HG03457 (cell line): ENCODE measurements at regions not wholly inside any gene's neighbourhood (a gene's known extent, or its start where the extent isn't known, plus 50 kb on each side); places are given as distances from the start of the nearest gene placed in this dataset.
"Not testable (repeated sequence)": the region's sequence is repeated elsewhere in the genome, so short reads cannot be mapped to it uniquely, and the experiment has no call there.

Source experiments
- ATAC-seq: cut with Tn5 transposase; IDR thresholded peaks from one replicate; pipeline ENCODE4 v1.9.1; 2021; ENCODE audit warnings: moderate number of reproducible peaks; ENCODE audit not compliant: unreplicated experiment

- ATAC-seq = no peak
Observed at GRCh38 chr2:126038861-126039260, 617.1 kb upstream of the GYPC start.

- no peak for ATAC-seq
Observed at GRCh38 chr2:126041391-126042047, 614.4 kb upstream of the GYPC start.

- ATAC-seq = no peak
Observed at GRCh38 chr2:126042089-126042488, 613.9 kb upstream of the GYPC start.

GRCh38 chr2:126048719-126049118 is 607.2 kb upstream of the GYPC start:
- no peak for ATAC-seq

- no peak for ATAC-seq
Observed at GRCh38 chr2:126049461-126049860, 606.5 kb upstream of the GYPC start.

- no peak for ATAC-seq
Observed at GRCh38 chr2:126050991-126051736, 604.8 kb upstream of the GYPC start.

- not testable (repeated sequence) for ATAC-seq
Observed at GRCh38 chr2:126051737-126052240, 604.2 kb upstream of the GYPC start.

GRCh38 chr2:126059379-126059778 is 596.6 kb upstream of the GYPC start:
- ATAC-seq = no peak

GRCh38 chr2:126085011-126085795 is 570.8 kb upstream of the GYPC start:
- ATAC-seq = no peak

GRCh38 chr2:126100962-126101361 is 555.0 kb upstream of the GYPC start:
- ATAC-seq = no peak

GRCh38 chr2:126106006-126106405 is 550.0 kb upstream of the GYPC start:
- ATAC-seq = no peak

GRCh38 chr2:126107883-126108282 is 548.1 kb upstream of the GYPC start:
- ATAC-seq = no peak

GRCh38 chr2:126115975-126116374 is 540.0 kb upstream of the GYPC start:
- ATAC-seq = no peak

GRCh38 chr2:126117886-126118285 is 538.1 kb upstream of the GYPC start:
- ATAC-seq = no peak

- ATAC-seq = no peak
Observed at GRCh38 chr2:126145752-126146151, 510.2 kb upstream of the GYPC start.

GRCh38 chr2:126154256-126154785 is 501.6 kb upstream of the GYPC start:
- no peak for ATAC-seq

- ATAC-seq = not testable (repeated sequence)
Observed at GRCh38 chr2:126160950-126161349, 495.0 kb upstream of the GYPC start.

- no peak for ATAC-seq
Observed at GRCh38 chr2:126172631-126173184, 483.2 kb upstream of the GYPC start.

GRCh38 chr2:126175222-126175621 is 480.7 kb upstream of the GYPC start:
- ATAC-seq = no peak

GRCh38 chr2:126177479-126177878 is 478.5 kb upstream of the GYPC start:
- ATAC-seq = no peak

- no peak for ATAC-seq
Observed at GRCh38 chr2:126187668-126188067, 468.3 kb upstream of the GYPC start.
